SK-N-SH (cell line): ENCODE measurements at regions not wholly inside any gene's neighbourhood (a gene's known extent, or its start where the extent isn't known, plus 50 kb on each side); places are given as distances from the start of the nearest gene placed in this dataset.

Experiments used
- CTCF ChIA-PET: fragments of 300-600, 350-600 bp; formaldehyde crosslinking; extraction: SDS; loops from one replicate; lab custom pipeline; 2021; lab: Yijun Ruan, JAX
- POLR2A ChIA-PET: fragments of 350-600 bp; sonication (Branson Sonifier 250); formaldehyde crosslinking; extraction: SDS; loops from one replicate; lab custom pipeline; 2020; ENCODE audit warnings: antibody characterized with exemption, inconsistent platforms; lab: Yijun Ruan, JAX
- DNase-seq: peaks from one replicate; pipeline ENCODE4 v3.0.0; 2012
- H2AFZ ChIP-seq: fragments of 200-600 bp; sonication (generic); 2 replicates; pipeline ENCODE4 v1.8.1; 2016; ENCODE audit warnings: antibody characterized with exemption, mild to moderate bottlenecking, low read depth
- H3F3A ChIP-seq: fragments of 200-600 bp; sonication (generic); replicated peaks from 2 replicates; pipeline ENCODE3; 2016; ENCODE audit warnings: antibody characterized with exemption, mild to moderate bottlenecking; ENCODE audit not compliant: insufficient read depth
- H3K27ac ChIP-seq, 2 experiments: fragments of 200-500 bp in 1 of 2; fragments of 200-600 bp in 1 of 2; sonication (Bioruptor generic) in 1 of 2; sonication (generic), shearing (Covaris generic) in 1 of 2; 2 replicates each; pipeline versions ENCODE4 v1.5.1 to v1.6.1; 2014 to 2016; ENCODE audit warnings: low read depth in 2 of 2, inconsistent platforms in 1 of 2, low read length in 1 of 2, mild to moderate bottlenecking in 1 of 2, mixed read lengths in 1 of 2
- H3K27me3 ChIP-seq: fragments of 200-600 bp; sonication (generic), shearing (Covaris generic); 2 replicates; pipeline ENCODE4 v1.6.1; 2016; ENCODE audit warnings: mixed run types; ENCODE audit not compliant: insufficient read depth
- H3K36me3 ChIP-seq, 2 experiments: fragments of 200-500 bp in 1 of 2; fragments of 200-600 bp in 1 of 2; sonication (Bioruptor generic) in 1 of 2; sonication (generic) in 1 of 2; replicated peaks in 1 of 2; 2 replicates each; pipeline versions ENCODE3 to v1.5.1; 2014 to 2016; ENCODE audit warnings: low read length in 1 of 2, mild to moderate bottlenecking in 1 of 2; ENCODE audit not compliant: insufficient read depth in 2 of 2, control insufficient read depth in 1 of 2
- H3K4me1 ChIP-seq, 2 experiments: fragments of 200-500 bp in 1 of 2; fragments of 200-600 bp in 1 of 2; sonication (Bioruptor generic) in 1 of 2; sonication (generic), shearing (Covaris generic) in 1 of 2; 2 replicates each; pipeline versions ENCODE4 v1.5.1 to v1.6.1; 2014 to 2016; ENCODE audit warnings: low read depth in 1 of 2, low read length in 1 of 2, mixed run types in 1 of 2; ENCODE audit not compliant: insufficient read depth in 2 of 2, control insufficient read depth in 1 of 2
- H3K4me2 ChIP-seq: fragments of 200-600 bp; sonication (generic), shearing (Covaris generic); 2 replicates; pipeline ENCODE4 v1.6.1; 2017; ENCODE audit warnings: mixed run types
- H3K4me3 ChIP-seq, 2 experiments: fragments of 200-500 bp in 1 of 2; fragments of 200-600 bp in 1 of 2; sonication (Bioruptor generic) in 1 of 2; sonication (generic), shearing (Covaris generic) in 1 of 2; 2 replicates each; pipeline versions ENCODE4 v1.5.1 to v1.8.1; 2014 to 2016; ENCODE audit warnings: low read depth in 2 of 2, inconsistent platforms in 1 of 2, low read length in 1 of 2, mild to moderate bottlenecking in 1 of 2, mixed read lengths in 1 of 2, moderate library complexity in 1 of 2
- H3K79me2 ChIP-seq: fragments of 200-600 bp; sonication (generic); 2 replicates; pipeline ENCODE4 v1.8.1; 2017; ENCODE audit warnings: mild to moderate bottlenecking; ENCODE audit not compliant: insufficient read depth
- H3K9ac ChIP-seq: fragments of 200-600 bp; sonication (generic); 2 replicates; pipeline ENCODE4 v1.6.1; 2017; ENCODE audit warnings: mixed run types
- H3K9me2 ChIP-seq: fragments of 200-600 bp; sonication (generic); 2 replicates; pipeline ENCODE4 v1.6.1; 2017; ENCODE audit warnings: mixed run types
- H3K9me3 ChIP-seq: fragments of 200-600 bp; sonication (generic); 2 replicates; pipeline ENCODE4 v1.6.1; 2017; ENCODE audit warnings: mixed run types, mild to moderate bottlenecking, moderate library complexity
- H4K20me1 ChIP-seq: fragments of 200-600 bp; sonication (generic); 2 replicates; pipeline ENCODE4 v1.6.1; 2017; ENCODE audit warnings: mild to moderate bottlenecking, mixed run types; ENCODE audit not compliant: insufficient read depth
- CHD2 ChIP-seq: fragments of 150-350 bp; IDR thresholded peaks from 2 replicates; pipeline ENCODE4 v1.6.1; 2018; ENCODE audit warnings: low read length; ENCODE audit not compliant: partially characterized antibody
- CTCF ChIP-seq: fragments of 200-600 bp; sonication (generic); IDR thresholded peaks from 2 replicates; pipeline ENCODE4 v1.6.1; 2017; ENCODE audit warnings: antibody characterized with exemption, mild to moderate bottlenecking, moderate library complexity
- EZH2phosphoT487 ChIP-seq: fragments of 200-600 bp; sonication (generic); IDR thresholded peaks from 2 replicates; pipeline ENCODE4 v1.6.1; 2017; ENCODE audit warnings: low read depth, mixed run types, mild to moderate bottlenecking, antibody characterized with exemption, moderate library complexity, borderline replicate concordance
- FOXM1 ChIP-seq: IDR thresholded peaks from 2 replicates; pipeline ENCODE4 v1.4.0; 2012; ENCODE audit warnings: low read depth, mild to moderate bottlenecking
- GABPA ChIP-seq: IDR thresholded peaks from 2 replicates; pipeline ENCODE4 v1.4.0; 2012; ENCODE audit warnings: low read depth, mild to moderate bottlenecking
- MAX ChIP-seq: IDR thresholded peaks from 2 replicates; pipeline ENCODE4 v1.4.0; 2012; ENCODE audit warnings: low read depth
- NRF1 ChIP-seq: IDR thresholded peaks from 2 replicates; pipeline ENCODE4 v1.6.1; 2012; ENCODE audit warnings: low read depth, mild to moderate bottlenecking, low read length
- PBX3 ChIP-seq: IDR thresholded peaks from 2 replicates; pipeline ENCODE4; 2012
- POLR2AphosphoS5 ChIP-seq: IDR thresholded peaks from 2 replicates; pipeline ENCODE4 v1.6.1; 2012; ENCODE audit warnings: low read depth, low read length
- RFX5 ChIP-seq: IDR thresholded peaks from 2 replicates; pipeline ENCODE4 v1.6.1; 2012; ENCODE audit warnings: mild to moderate bottlenecking, improper control_type of control experiment, low read length
- RXRA ChIP-seq: IDR thresholded peaks from 2 replicates; pipeline ENCODE4 v1.4.0; 2012; ENCODE audit warnings: low read depth, mild to moderate bottlenecking, borderline replicate concordance
- SMC3 ChIP-seq: IDR thresholded peaks from 2 replicates; pipeline ENCODE4 v1.6.1; 2012; ENCODE audit warnings: low read depth, low read length, improper control_type of control experiment
- TCF12 ChIP-seq: IDR thresholded peaks from 2 replicates; pipeline ENCODE4 v1.4.0; 2012
- USF1 ChIP-seq: IDR thresholded peaks from 2 replicates; pipeline ENCODE4 v1.4.0; 2012; ENCODE audit warnings: low read depth, borderline replicate concordance
- WGBS: methylation state at CpG from one replicate; pipeline ENCODE4 v1.1.6; 2017; ENCODE audit warnings: low lambda C conversion rate; 5-methylcytosine and 5-hydroxymethylcytosine counted together

- Histone ChIP-seq H3K9me3 (no peaks in the 10 kb centered on the region), H2AFZ (no peak overlapping the region), H3K9ac (no peak overlapping the region), H3K4me2 (no peak overlapping the region), H3K27ac (no peak overlapping the region), H4K20me1 (no peaks in the 10 kb centered on the region), H3K9me2 (no peaks in the 10 kb centered on the region), H3K79me2 (no peaks in the 10 kb centered on the region), H3K27me3 (peaks cover 4% of the 10 kb centered on the region; the same call in 1 of the 2 replicates), H3K4me3 (no peak overlapping the region), H3K36me3 (no peaks in the 10 kb centered on the region), H3F3A (no peaks in the 10 kb centered on the region), H3K4me1 (no peaks in the 10 kb centered on the region)
- POLR2A ChIA-PET = no interaction called here
- TF ChIP-seq EZH2phosphoT487 = no peak
- no peak for TF ChIP-seq TCF12
- TF ChIP-seq CTCF = no peak
- TF ChIP-seq RFX5 = no peak
- TF ChIP-seq PBX3 = no peak
- 33% methylated on average over 3 of the region's 3 CpGs for WGBS
- DNase-seq = no peak
- CTCF ChIA-PET = no interaction called here
Measured at GRCh38 chr9:22595805-22596204, 149.2 kb downstream of the DMRTA1 start.

GRCh38 chr9:22617156-22617555 is 170.5 kb downstream of the DMRTA1 start:
- Histone ChIP-seq H3K27me3 (no peaks in the 10 kb centered on the region), H3K4me1 (no peaks in the 10 kb centered on the region), H3K9me2 (no peaks in the 10 kb centered on the region), H3K79me2 (no peaks in the 10 kb centered on the region), H3K36me3 (no peaks in the 10 kb centered on the region), H2AFZ (no peak overlapping the region), H3K4me3 (no peak overlapping the region), H3K9me3 (no peaks in the 10 kb centered on the region), H3K9ac (no peak overlapping the region), H4K20me1 (no peaks in the 10 kb centered on the region), H3F3A (no peaks in the 10 kb centered on the region), H3K4me2 (no peak overlapping the region), H3K27ac (no peak overlapping the region)
- DNase-seq = no peak
- POLR2A ChIA-PET = no interaction called here
- whole genome bisulfite sequencing = 3% methylated on average over 2 of the region's 2 CpGs
- TF ChIP-seq RFX5 (no peak), FOXM1 (no peak), GABPA (no peak), MAX (no peak)
- CTCF ChIA-PET = no interaction called here

GRCh38 chr9:22622815-22623214 is 176.2 kb downstream of the DMRTA1 start:
- no peaks in the 10 kb centered on the region for H3K79me2 ChIP-seq
- H3K9ac ChIP-seq = no peak overlapping the region
- no peak for TF ChIP-seq NRF1
- TF ChIP-seq TCF12 = no peak
- TF ChIP-seq RFX5 = no peak
- no peak for TF ChIP-seq RXRA
- TF ChIP-seq CHD2 = no peak
- TF ChIP-seq POLR2AphosphoS5 = no peak
- TF ChIP-seq PBX3 = no peak
- TF ChIP-seq USF1 = no peak
- TF ChIP-seq SMC3 = no peak

More at GRCh38 chr9:22622815-22623214, 176.2 kb downstream of the DMRTA1 start:
- H3K4me2 ChIP-seq = no peak overlapping the region
- no peaks in the 10 kb centered on the region for H3K4me1 ChIP-seq
- DNase-seq = no peak
- H3K36me3 ChIP-seq = no peaks in the 10 kb centered on the region
- H2AFZ ChIP-seq = no peak overlapping the region
- WGBS = 0% methylated on average over 1 of the region's 1 CpG
- H3K27me3 ChIP-seq = no peaks in the 10 kb centered on the region
- no peaks in the 10 kb centered on the region; the same call in 1 of the 2 replicates for H3K9me2 ChIP-seq
- H3K27ac ChIP-seq = no peak overlapping the region
- H3K4me3 ChIP-seq = no peak overlapping the region
- no peaks in the 10 kb centered on the region for H4K20me1 ChIP-seq
- ChIA-PET CTCF (no interaction called here), POLR2A (no interaction called here)
- no peaks in the 10 kb centered on the region for H3F3A ChIP-seq
- no peaks in the 10 kb centered on the region for H3K9me3 ChIP-seq
